ENCODE measurements at regions not wholly inside any gene's neighbourhood (a gene's known extent, or its start where the extent isn't known, plus 50 kb on each side); places are given as distances from the start of the nearest gene placed in this dataset.

GRCh38 chr3:84042399-84043106 is 916.2 kb upstream of the CADM2 start:
- no peak for FAIRE-seq

GRCh38 chr3:84066915-84067314 is 891.9 kb upstream of the CADM2 start:
- FAIRE-seq (no peak), DNase-seq (ENCODE audit: low spot score) (no peak)

More at GRCh38 chr3:84042399-84043106, 916.2 kb upstream of the CADM2 start:
- no peak for DNase-seq (ENCODE audit: low spot score)

DNA sequence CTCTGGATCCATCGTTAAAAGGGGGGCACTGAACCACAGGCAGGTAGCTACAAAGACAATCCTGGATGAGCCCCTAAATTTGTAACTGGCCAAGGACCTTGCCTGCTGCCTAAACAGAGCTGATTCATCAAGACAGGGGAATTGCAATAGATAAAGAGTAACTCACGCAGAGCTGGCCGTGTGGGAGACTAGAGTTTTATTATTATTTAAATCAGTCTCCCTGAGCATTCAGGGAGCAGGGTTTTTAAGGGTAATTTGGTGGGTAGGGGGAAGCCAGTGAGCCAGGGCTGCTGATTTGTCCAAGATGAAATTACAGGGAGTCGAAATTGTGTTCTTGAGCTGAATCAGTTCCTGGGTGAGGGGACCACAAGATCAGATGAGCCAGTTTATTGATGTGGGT is 885.1 kb upstream of the CADM2 start:
- DNase-seq (ENCODE audit: low spot score), result no peak
- FAIRE-seq, result no peak

DNA sequence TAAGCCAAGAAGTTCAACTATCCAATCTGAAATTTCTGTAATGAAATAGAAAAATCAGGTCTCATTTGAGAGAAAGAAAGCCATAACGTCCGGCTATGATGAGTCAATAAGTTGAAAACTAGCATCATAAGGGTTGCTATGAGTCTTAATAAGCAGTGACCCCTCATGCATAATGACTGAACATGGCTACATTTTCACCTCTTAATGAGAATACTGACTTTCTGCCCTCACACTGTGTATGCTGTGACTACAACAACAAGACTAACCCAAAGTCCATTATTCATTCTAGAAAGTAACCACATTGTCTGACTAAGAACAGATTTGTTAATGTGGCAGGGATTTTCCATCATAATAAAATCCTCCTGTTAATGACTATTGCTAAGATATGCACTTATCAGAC is 884.0 kb upstream of the CADM2 start:
- DNase-seq (ENCODE audit: low spot score) (no peak), FAIRE-seq (no peak)

GRCh38 chr3:84077479-84077878 is 881.3 kb upstream of the CADM2 start:
- FAIRE-seq, result no peak
- no peak for DNase-seq (ENCODE audit: low spot score)

GRCh38 chr3:84082726-84083125 is 876.1 kb upstream of the CADM2 start:
- DNase-seq (ENCODE audit: low spot score) (no peak), FAIRE-seq (no peak)

DNA sequence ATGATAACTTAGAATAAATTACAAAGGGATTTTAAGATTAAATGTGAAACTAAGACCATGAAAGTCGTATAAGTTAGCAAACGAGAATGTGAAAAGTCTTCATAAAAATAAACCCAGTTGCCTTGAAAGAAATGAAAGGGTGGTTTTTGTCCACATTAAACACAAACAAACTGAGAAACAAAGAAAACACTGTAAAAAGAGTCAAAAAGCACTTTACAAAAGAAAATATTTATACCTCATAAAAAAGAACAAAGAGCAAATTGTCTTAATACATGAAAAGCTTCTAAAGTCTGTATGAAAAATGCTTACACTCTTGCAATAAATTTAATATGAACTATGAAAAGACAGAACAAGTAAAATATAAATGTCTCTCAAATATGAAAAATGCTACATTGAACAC is 865.9 kb upstream of the CADM2 start:
- no peak for FAIRE-seq
- no peak for DNase-seq (ENCODE audit: low spot score)

DNA sequence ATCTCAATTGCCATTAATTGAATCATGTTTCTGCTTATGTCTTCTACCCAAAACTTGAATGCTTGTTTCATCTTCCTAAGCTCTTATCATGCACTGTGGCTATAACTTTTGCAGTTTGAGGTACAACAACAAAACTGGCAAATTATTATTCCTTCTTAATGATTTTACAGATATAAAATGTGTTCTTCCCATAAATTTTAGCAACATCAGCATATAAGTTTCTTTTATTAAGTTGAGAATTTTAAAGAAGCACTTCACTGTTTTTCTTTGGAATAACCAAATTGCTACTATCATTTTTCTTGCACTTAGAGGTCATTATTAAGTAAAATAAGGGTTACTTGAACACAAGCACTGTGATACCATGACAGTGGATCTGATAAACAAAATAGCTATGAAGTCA is 862.6 kb upstream of the CADM2 start:
- DNase-seq (ENCODE audit: low spot score) (no peak), FAIRE-seq (no peak)

- DNase-seq (ENCODE audit: low spot score), result no peak
- FAIRE-seq, result no peak
Measured at GRCh38 chr3:84100861-84101260, 857.9 kb upstream of the CADM2 start.

- FAIRE-seq (no peak), DNase-seq (ENCODE audit: low spot score) (peak; percentile 52)
Measured at GRCh38 chr3:84108442-84108971, 850.3 kb upstream of the CADM2 start.

- DNase-seq (ENCODE audit: low spot score) (no peak), FAIRE-seq (no peak)
Measured at GRCh38 chr3:84109911-84110310, 848.9 kb upstream of the CADM2 start.

GRCh38 chr3:84110787-84111186 is 848.0 kb upstream of the CADM2 start:
- no peak for FAIRE-seq
- DNase-seq (ENCODE audit: low spot score), result no peak

- no peak for FAIRE-seq
- DNase-seq (ENCODE audit: low spot score), result no peak
Measured at GRCh38 chr3:84125201-84125721, 833.5 kb upstream of the CADM2 start.

- no peak for DNase-seq (ENCODE audit: low spot score)
- FAIRE-seq, result no peak
Measured at GRCh38 chr3:84125760-84126159, 833.0 kb upstream of the CADM2 start.

- no peak for FAIRE-seq
- no peak for DNase-seq (ENCODE audit: low spot score)
Measured at GRCh38 chr3:84126160-84126559, 832.6 kb upstream of the CADM2 start.

- DNase-seq (ENCODE audit: low spot score) (no peak), FAIRE-seq (no peak)
Measured at GRCh38 chr3:84128024-84128423, 830.8 kb upstream of the CADM2 start.

DNA sequence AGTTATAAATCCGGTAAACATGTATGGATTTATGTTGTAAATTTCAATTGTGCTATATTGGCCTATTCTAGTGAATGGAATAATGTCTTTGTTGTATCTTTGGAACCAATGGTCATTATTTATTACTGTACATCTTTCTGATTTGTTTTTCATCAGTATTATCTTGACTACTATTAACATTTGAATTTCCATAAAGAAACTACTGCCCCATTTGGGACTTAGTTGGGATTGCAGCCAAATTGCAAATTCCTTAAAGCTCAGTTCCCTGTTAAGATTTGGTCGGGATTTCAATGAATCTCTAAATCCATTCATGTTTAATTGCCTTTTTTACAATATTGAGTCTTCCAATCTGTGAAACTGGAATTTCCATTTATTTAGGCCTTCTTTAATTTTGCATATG is 822.4 kb upstream of the CADM2 start:
- FAIRE-seq (no peak), DNase-seq (ENCODE audit: low spot score) (no peak)

GRCh38 chr3:84140631-84141030 is 818.2 kb upstream of the CADM2 start:
- FAIRE-seq, result no peak
- no peak for DNase-seq (ENCODE audit: low spot score)

DNA sequence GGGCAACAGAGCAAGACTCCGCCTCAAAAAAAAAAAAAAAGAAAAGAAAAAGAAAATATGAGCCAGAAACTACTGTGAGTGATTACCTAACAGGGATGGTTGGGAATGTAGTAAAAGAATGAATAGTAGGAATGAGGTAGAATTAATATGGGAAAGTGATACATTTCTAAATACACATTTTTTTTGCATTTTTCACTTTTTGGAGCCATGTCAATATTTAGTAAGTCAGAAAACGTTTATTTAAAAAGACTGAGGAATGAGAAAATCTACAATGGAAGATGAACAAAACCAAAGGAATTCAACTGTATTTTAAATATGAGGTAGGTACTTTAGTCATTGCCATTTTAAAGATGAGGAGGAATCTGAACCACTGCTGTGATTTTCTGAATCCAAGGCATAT is 817.2 kb upstream of the CADM2 start:
- no peak for FAIRE-seq
- no peak for DNase-seq (ENCODE audit: low spot score)

DNA sequence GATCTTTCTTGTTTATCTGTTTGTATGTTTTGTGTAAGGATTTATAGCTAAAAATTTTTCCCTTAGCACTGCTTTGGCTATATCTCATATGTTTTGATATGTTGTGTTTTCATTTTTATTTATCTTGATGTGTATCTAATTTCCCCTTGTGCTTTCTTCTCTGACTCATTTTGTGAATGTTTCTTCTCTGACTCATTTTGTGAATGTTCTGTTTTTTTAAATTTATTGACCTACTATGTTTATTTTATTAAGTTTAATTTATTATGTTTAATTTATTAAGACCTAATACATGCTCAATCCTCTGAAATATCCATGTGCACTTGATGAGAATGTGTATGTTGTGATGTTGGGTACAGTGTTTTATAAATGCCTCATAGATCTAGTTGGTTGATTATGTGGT is 793.5 kb upstream of the CADM2 start:
- DNase-seq (ENCODE audit: low spot score) (no peak), FAIRE-seq (no peak)

DNA sequence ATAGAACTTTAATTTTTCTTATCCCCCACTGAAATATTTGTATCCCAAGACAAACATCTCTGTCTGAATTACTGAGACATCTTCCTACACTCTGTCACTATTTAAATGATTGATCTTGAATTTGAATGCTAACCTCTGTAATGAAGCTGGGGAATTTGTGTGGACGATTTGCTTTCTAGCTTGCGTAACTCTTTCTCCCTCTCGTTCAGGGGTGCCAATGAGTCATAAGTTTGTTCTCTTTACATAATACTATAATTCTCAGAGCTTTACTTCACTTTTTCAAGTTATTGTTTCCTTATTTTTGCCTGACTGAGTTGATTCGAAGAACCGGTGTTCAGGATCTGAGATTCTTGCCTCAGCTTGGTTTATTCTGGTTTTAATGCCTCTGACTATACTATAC is 783.3 kb upstream of the CADM2 start:
- DNase-seq (ENCODE audit: low spot score), result no peak
- FAIRE-seq, result no peak

GRCh38 chr3:84184937-84185336 is 773.9 kb upstream of the CADM2 start:
- DNase-seq (ENCODE audit: low spot score) (no peak), FAIRE-seq (no peak)

DNA sequence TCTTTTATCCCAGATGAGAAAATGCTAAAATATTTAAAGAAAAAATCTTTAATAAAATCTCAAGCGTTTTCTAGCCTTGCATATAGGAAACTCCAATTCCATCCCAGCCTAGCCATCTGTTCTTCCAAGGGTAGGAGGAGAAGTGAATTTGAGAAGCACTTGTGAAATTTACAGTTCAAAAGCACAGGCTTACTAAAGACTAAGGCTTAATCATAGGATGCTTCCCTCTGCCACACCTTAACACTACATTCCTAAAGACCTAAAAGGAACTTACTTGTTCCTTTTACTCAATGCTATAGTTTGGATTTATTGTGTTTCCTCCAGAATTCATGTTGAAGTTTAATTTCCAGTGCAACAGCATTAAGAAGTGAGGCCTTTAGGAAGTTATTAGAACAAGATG is 764.8 kb upstream of the CADM2 start:
- no peak for DNase-seq (ENCODE audit: low spot score)
- no peak for FAIRE-seq

Measured in urothelium cell line (cell line).